ENCODE measurements at regions not wholly inside any gene's neighbourhood (a gene's known extent, or its start where the extent isn't known, plus 50 kb on each side); places are given as distances from the start of the nearest gene placed in this dataset.

GRCh38 chr9:86828631-86829030 is 118.7 kb downstream of the GAS1 start:
- TF ChIP-seq CTCF (IDR thresholded peaks at IDR 0.05; ENCODE audit: borderline replicate concordance, control extremely low read depth, extremely low read depth, insufficient read depth, missing control alignments), result no peak
- DNase-seq (ENCODE audit: low spot score), result no peak
- in situ Hi-C loops (cut with MboI; ENCODE audit: low sequenced_read_pairs, unreplicated experiment), result no loop called here

GRCh38 chr9:86827893-86828292 is 119.4 kb downstream of the GAS1 start:
- no peak for TF ChIP-seq CTCF (IDR thresholded peaks at IDR 0.05; ENCODE audit: borderline replicate concordance, control extremely low read depth, extremely low read depth, insufficient read depth, missing control alignments)
- in situ Hi-C loops (cut with MboI; ENCODE audit: low sequenced_read_pairs, unreplicated experiment), result no loop called here

GRCh38 chr9:86825299-86825698 is 122.0 kb downstream of the GAS1 start:
- DNase-seq (ENCODE audit: low spot score), result no peak
- in situ Hi-C loops (cut with MboI; ENCODE audit: low sequenced_read_pairs, unreplicated experiment), result no loop called here
- TF ChIP-seq CTCF (IDR thresholded peaks at IDR 0.05; ENCODE audit: borderline replicate concordance, control extremely low read depth, extremely low read depth, insufficient read depth, missing control alignments), result no peak

More at GRCh38 chr9:86827893-86828292, 119.4 kb downstream of the GAS1 start:
- no peak for DNase-seq (ENCODE audit: low spot score)

GRCh38 chr9:86822006-86822801 is 125.1 kb downstream of the GAS1 start:
- DNase-seq (ENCODE audit: low spot score), result no peak
- in situ Hi-C loops (cut with MboI; ENCODE audit: low sequenced_read_pairs, unreplicated experiment), result no loop called here
- no peak for TF ChIP-seq CTCF (IDR thresholded peaks at IDR 0.05; ENCODE audit: borderline replicate concordance, control extremely low read depth, extremely low read depth, insufficient read depth, missing control alignments)

- TF ChIP-seq CTCF (IDR thresholded peaks at IDR 0.05; ENCODE audit: borderline replicate concordance, control extremely low read depth, extremely low read depth, insufficient read depth, missing control alignments), result no peak
- no peak for DNase-seq (ENCODE audit: low spot score)
- in situ Hi-C loops (cut with MboI; ENCODE audit: low sequenced_read_pairs, unreplicated experiment), result no loop called here
Observed at GRCh38 chr9:86821006-86821845, 126.1 kb downstream of the GAS1 start.

- DNase-seq (ENCODE audit: low spot score), result no peak
- no peak for TF ChIP-seq CTCF (IDR thresholded peaks at IDR 0.05; ENCODE audit: borderline replicate concordance, control extremely low read depth, extremely low read depth, insufficient read depth, missing control alignments)
- in situ Hi-C loops (cut with MboI; ENCODE audit: low sequenced_read_pairs, unreplicated experiment), result no loop called here
Observed at GRCh38 chr9:86819552-86819951, 127.8 kb downstream of the GAS1 start.

Measured in GM13976 (cell line).